ENCODE measurements at regions not wholly inside any gene's neighbourhood (a gene's known extent, or its start where the extent isn't known, plus 50 kb on each side); places are given as distances from the start of the nearest gene placed in this dataset.
A peak's percentile ranks its signal among the peaks of the same experiment; 100 is the strongest.
"Not testable (repeated sequence)": the region's sequence is repeated elsewhere in the genome, so short reads cannot be mapped to it uniquely, and the experiment has no call there.

DNA sequence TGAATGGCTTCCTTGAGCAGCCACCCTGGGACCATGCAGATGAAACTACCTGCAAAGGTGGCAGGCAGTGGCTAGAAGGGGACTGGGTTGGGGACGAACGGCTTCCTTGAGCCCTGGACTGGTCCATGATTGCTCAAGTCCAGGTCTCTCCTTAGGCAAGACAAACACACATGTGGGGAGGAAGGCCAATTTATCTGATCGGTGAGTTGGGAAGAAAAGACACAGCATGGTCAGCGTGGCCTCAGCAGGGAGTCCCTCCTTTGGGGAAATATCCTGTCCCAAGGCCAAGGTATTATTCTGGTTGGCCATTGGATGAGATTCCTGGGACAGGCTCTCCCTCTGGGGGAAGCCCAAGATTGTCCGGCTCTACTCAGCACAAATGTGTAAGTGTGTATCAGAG is 116.3 kb upstream of the ERG start:
- DNase-seq: no peak

GRCh38 chr21:38619480-38619879 is 121.2 kb upstream of the ERG start:
- DNase-seq: no peak

GRCh38 chr21:38619992-38620479 is 121.8 kb upstream of the ERG start:
- DNase-seq: peak; percentile 67

DNA sequence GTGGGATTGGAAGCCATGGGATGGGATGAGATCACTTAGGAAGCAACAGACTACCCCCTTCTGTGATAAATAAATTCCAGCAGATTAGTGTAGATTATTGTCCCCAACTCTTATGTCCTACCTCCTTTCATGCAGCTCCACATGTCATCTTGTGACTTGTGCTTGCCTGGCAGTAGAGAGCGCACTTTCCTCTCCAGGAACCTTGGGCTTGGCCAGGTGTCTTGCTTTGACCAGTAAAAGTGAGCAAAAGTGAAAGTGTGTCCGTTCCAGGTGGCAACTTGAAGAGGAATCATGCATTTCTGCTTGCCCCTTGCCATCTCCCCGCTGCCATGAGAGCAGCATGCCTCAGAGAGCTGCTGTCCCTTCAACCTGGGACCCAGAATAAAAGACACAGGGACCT is 122.9 kb upstream of the ERG start:
- DNase-seq: no peak

- DNase-seq: no peak
Observed at GRCh38 chr21:38622081-38622826, 124.0 kb upstream of the ERG start.

DNA sequence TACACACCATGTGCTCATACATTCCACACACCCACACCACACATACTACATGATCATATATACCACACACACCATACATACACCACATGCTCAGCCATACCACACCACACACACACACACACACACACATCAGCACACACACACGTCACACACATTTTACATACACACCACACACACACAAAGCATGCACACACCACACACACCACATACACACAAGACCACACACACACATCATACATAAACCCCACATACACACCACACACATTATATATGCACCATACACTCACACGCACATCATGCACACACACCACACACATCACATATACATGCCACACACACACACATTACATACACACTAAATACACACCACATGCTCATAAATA is 124.5 kb upstream of the ERG start:
- no peak for DNase-seq

- no peak for DNase-seq
Observed at GRCh38 chr21:38623552-38623951, 125.3 kb upstream of the ERG start.

DNA sequence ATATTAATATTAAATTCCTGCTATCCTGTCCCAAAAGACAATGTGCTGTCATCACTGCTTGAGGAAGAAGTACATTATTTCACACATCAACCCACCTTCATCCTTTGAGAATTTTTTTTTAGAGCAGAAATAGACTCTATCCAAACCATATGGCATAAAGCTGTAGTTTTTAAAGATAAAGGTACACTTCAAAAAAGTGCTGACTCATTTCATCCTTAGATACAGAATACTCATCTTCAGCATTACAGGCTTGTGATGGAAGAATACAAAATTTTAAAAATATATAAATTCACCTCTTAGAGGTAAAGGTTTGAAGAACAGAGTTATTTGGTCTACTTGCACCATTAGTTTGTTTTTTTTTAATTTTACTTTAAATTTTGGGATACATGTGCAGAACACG is 126.7 kb upstream of the ERG start:
- DNase-seq: no peak

GRCh38 chr21:38626306-38626705 is 128.0 kb upstream of the ERG start:
- no peak for DNase-seq

DNA sequence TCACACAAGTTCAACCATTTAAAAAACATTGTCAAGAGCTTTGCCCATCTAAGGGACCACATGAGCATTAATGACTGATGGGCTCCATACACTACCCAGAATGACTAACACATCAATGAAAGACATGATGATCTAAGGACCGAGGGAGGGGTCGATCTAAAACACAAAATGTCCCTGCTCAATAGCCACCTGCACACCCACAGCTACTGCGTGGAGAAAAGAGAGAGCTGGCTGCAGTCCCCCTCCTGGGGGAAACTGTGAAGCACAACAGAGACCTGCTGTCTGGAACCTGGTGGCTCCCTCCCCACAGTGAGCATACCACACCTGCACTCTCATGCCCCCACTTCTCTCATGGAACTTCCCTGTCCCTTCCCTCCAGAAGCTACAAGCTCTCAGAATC is 130.1 kb upstream of the ERG start:
- no peak for DNase-seq

DNA sequence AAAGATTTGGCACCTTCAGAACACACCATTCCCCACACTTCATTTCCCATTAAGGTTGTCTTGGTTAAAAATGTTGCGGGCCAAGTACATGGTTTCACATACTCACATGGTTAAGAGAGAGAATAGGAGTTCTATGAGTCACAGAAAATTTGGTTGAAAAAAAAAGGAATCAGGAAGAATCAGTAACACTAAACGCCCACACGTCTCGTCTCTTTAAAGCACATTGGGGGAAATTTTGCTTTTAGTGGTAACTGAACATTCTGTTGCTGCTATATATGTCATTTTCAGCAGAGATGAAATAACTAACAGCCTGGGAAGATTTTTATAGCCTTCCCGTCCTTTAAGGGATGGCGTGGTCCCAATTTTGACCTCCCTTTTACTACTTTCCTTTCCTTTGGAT is 132.9 kb upstream of the ERG start:
- peak; percentile 42 for DNase-seq

GRCh38 chr21:38631676-38632075 is 133.4 kb upstream of the ERG start:
- DNase-seq: no peak

DNA sequence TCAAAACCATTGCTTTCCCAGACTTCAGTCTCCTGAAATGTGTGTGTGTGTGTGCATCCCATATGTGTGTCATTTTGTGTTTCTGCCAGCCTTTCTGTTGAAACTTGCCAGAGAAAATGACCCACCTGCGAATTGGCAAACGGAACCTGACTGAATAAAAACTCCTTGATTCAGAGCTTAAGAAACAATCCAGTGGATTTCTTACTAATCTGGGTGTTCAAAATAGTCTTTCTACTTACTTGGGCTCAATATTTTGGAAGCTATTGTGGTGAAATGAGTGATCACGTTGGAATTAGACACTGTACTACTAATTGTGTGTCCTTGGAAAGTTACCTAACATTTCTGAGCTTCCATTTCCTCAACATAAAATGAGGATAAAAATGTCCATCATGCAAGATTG is 138.9 kb upstream of the ERG start:
- DNase-seq: no peak

DNA sequence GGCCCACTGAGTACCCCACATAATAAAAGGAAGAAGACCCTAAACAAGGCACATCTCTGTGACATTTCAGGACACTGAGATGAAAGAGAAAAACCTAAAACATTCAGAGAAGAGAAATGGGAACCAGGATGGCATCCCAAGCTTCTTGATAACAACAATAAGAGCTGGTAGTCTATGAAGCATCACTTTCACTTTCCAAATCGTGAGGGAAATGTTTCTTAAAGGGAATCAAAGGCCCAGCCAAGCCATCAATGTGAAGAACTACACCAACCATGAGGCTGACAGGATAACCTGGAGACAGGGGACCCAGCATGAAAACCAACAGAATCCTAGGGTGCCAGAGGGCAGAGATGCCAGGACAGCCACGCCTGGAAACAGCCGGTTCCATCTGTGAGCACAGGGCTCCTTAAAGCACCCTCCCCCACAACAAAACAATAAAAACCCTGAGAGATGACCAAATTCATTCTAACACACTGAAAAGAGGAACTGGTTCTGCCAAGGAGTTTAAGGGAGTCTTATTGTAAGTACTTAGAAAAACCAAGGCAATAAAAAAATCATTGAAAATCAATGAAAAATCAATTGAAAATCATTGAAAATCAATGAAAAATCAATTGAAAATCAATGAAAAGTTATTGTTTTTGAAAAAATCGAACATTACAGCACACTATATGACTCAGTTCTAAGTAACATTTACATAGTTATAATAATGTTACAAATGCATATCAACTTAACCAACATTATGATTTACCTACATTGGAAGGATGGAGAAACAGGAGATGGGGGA is 141.5 kb upstream of the ERG start:
- DNase-seq: no peak

DNA sequence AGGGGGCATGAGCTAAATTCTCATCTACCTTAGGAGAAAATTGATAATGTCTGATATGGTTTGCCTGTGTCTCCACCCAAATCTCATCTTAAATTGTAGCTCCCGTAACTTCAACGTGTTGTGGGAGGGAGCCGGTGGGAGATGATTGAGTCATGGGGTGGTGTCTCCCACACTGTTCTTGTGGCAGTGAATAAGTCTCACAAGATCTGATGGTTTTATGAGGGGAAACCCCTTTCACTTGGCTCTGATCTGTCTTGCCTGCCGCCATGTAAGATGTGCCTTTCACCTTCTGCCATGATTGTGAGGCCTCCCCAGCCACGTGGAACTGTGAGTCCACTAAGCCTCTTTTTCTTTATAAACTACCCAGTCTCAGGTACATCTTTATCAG is 142.1 kb upstream of the ERG start:
- DNase-seq: not testable (repeated sequence)

GRCh38 chr21:38643404-38644023 is 145.2 kb upstream of the ERG start:
- DNase-seq: no peak

GRCh38 chr21:38645282-38645681 is 147.0 kb upstream of the ERG start:
- DNase-seq: no peak

DNA sequence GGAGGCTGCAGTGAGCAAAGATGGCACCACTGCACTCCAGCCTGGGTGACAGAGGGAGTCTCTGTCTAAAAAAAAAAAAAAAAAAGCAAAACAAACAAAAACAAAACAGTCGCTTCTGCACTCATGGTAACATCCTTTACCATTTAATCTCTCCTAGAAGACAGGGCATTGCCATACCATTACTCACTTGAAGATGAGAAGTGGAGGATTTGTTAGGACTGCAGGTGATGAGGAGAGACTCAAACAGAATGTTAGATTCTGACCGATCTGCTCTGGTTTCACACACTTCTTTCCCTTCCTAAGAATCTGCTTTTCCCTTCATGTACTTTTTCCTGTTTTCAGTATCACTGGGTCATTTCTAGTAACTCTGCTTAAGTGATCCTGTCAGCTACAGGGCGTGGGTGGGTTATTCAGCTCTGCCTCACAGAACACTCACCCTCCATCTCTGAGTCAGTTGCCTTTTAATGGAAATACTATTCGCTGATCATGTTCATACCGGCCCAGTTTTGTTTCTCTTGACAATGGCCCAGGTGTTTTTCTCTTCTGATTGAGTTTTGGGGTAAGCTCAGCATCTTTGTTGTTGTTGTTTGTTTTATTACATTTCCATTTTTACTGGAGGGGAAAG is 148.0 kb upstream of the ERG start:
- DNase-seq: no peak

GRCh38 chr21:38649120-38649519 is 150.8 kb upstream of the ERG start:
- no peak for DNase-seq

- DNase-seq: no peak
Observed at GRCh38 chr21:38651570-38651969, 153.3 kb upstream of the ERG start.

DNA sequence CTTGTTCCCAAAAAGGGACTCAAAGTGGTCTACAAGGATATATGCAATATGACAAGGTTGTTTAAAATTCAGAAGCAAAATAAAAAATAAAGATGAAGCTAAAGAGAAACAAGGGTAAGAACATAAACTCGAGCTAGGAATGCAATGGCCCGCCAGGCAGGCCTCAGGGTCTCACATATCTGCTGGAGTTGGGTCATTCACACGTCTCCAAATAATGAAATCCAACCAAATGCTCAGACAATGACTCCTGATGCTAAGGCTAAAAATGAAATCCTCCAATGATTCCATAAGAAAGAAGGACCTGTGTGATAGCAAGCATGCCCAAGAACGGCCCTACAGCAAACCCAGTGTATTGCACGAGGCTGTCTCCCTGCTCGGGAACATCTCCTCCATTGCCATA is 153.3 kb upstream of the ETS2 start:
- DNase-seq: no peak

GRCh38 chr21:38654580-38654979 is 151.1 kb upstream of the ETS2 start:
- no peak for DNase-seq

DNA sequence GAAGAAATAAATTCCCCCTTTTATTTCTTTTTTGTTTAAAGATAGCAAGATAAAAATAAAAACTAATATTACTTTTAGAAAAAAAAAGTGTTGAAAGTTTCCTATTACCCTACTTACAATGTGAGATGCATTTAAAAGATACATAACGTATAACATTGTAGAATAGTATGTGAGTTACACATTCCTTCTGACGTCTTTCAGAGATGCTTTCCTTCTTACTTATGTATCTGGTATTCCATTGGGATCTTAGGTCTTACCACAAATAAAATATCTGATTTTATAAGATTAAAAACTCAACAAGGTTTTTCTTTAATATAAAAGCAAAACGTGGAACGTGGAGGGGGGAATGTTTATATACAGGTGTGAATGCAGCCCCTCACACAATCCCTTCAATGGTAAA is 147.2 kb upstream of the ETS2 start:
- DNase-seq: no peak

DNA sequence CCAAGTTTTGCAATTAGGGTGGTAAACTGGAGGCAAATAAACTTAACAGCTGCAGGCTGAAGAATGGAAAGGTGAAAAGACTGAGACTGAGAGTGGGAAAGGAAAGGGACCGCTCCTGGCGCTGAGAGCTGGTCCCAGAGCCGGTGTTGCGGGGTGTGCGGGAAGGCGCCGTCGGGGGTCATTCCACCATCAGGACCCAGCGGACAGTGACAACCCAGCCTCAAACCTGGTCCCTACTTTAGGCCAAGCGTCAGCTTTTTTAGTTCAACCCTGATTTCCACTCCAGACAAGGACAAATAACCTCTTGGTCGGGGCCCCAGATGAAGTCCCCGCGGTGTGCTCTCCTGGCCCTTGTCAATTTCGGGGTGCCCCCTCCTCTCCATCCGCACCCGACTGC is 145.8 kb upstream of the ETS2 start:
- no peak for DNase-seq
